Central memory CD8-positive, alpha-beta T cell (primary cell): ENCODE measurements at regions not wholly inside any gene's neighbourhood (a gene's known extent, or its start where the extent isn't known, plus 50 kb on each side); places are given as distances from the start of the nearest gene placed in this dataset.

Source experiments
- ATAC-seq: fragments of 150-1000 bp; cut with Tn5 transposase; replicated peaks from 2 replicates; pipeline ENCODE4 v1.10.0; 2022; ENCODE audit warnings: mild to moderate bottlenecking, moderate FRiP score, moderate number of reproducible peaks; ENCODE audit not compliant: poor library complexity, severe bottlenecking; ENCODE audit errors: extremely low read depth
- DNase-seq, 2 donors: peaks; one replicate each; pipeline ENCODE4 v3.0.0; 2021; ENCODE audit warnings: low spot score in 2 of 2
- H3K27ac Mint-ChIP-seq: one replicate; pipeline ENCODE4 v1.8.0; 2022; ENCODE audit warnings: low read depth, mild to moderate bottlenecking, moderate library complexity, mixed read lengths
- H3K27me3 Mint-ChIP-seq: one replicate; pipeline ENCODE4 v1.8.0; 2022; ENCODE audit warnings: mixed read lengths
- H3K36me3 Mint-ChIP-seq: one replicate; pipeline ENCODE4 v1.8.0; 2022; ENCODE audit warnings: mild to moderate bottlenecking, moderate library complexity, mixed read lengths; ENCODE audit not compliant: insufficient read depth
- H3K4me1 Mint-ChIP-seq: one replicate; pipeline ENCODE4 v1.8.0; 2022; ENCODE audit warnings: mixed read lengths
- H3K4me3 Mint-ChIP-seq: one replicate; pipeline ENCODE4 v1.8.0; 2022; ENCODE audit warnings: mild to moderate bottlenecking, moderate library complexity, mixed read lengths
- H3K9me3 Mint-ChIP-seq: one replicate; pipeline ENCODE4 v1.8.0; 2022; ENCODE audit warnings: mixed read lengths

DNA sequence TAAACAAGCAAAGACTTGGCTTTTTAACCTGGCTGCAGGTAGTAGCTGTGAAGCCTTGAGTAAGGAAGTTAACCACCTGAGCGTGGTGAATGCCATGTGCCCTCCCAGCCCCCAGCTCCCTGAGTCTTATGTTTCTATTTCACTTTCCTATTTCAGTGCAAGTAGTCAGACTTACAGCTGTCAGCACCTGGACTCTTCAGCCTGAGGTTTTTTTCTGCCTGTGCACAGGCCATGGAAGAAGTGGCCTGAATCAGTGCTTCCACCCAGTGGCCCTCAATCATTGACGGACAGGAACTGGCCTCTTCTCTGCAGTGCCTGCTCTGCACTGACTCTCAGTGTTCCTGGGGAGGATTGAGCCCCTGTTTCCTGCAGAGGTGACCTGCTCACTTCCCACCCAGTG lies 796.4 kb downstream of the MED13L start:
- ATAC-seq (no peak), DNase-seq (no peak)
- H3K4me3 Mint-ChIP-seq: no peak overlapping the region
- no peaks in the 10 kb centered on the region for H3K4me1 Mint-ChIP-seq
- H3K27ac Mint-ChIP-seq: no peak overlapping the region
- H3K9me3 Mint-ChIP-seq: peaks cover 12% of the 10 kb centered on the region
- H3K27me3 Mint-ChIP-seq: no peaks in the 10 kb centered on the region
- no peaks in the 10 kb centered on the region for H3K36me3 Mint-ChIP-seq

DNA sequence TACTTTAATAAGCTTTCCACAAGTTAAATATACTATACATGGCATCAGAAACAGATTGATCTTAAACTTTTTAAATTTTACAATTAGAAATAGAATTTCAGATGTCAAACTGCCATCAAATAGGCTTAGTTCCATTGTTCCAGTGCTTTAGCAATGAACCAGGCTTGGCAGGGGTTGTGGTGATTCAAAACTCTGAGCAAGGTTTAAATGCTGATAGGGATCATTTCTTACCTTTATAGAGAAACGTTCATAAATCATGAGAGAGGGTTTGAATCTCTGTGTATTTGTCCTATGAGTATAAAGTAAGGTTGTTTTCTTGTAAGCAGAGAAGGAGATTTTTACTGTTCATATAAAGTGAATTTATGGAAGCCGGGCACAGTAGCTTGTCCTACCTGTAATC lies 794.5 kb upstream of the TBX3 start:
- H3K27ac Mint-ChIP-seq: no peak overlapping the region
- no peak overlapping the region for H3K4me3 Mint-ChIP-seq
- no peaks in the 10 kb centered on the region for H3K4me1 Mint-ChIP-seq
- no peaks in the 10 kb centered on the region for H3K36me3 Mint-ChIP-seq
- H3K27me3 Mint-ChIP-seq: no peaks in the 10 kb centered on the region
- DNase-seq: no peak
- no peak for ATAC-seq
- peaks cover 6% of the 10 kb centered on the region for H3K9me3 Mint-ChIP-seq

DNA sequence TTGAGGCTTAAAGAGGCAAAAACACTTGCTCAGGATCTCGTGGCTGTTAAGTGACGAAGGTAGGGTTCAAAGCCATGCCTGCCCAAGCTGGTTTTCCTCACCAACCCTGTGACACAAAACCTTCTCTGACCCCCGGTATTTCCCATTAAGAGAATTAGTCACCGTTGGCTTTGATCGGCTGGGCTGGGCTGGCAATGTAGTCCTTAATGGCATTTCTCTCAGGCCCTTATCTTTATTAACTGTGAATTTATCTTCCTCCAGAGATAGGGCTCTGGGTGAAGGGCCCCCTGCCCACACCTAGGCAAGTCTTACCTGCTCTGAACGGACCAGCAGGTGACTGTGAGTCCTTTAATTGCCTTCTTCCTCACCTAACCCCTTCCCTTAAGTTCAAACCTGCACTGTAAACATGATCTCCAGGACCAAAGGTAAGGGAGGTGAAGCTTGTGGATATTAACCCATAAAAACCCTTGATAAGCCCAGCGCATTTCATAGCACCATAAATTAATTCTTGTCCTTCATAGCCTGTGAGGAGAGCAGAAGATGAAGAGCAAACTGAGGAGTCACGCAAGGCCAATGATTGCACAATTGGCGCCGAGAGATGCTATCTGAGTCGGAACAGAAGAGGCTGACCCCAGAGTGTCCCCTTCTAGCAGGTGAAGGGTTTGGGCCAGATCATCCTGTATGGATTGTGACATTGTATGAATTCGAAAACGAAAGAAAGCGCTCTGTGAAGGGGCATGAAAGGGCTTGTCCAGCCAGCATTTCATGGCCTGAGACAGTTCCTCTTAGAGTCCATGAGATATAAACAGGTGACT lies 790.8 kb upstream of the TBX3 start:
- ATAC-seq: no peak
- no peak for DNase-seq
- Mint-ChIP-seq H3K36me3 (no peaks in the 10 kb centered on the region), H3K4me1 (no peaks in the 10 kb centered on the region), H3K9me3 (peaks cover 13% of the 10 kb centered on the region), H3K27ac (no peak overlapping the region), H3K27me3 (no peaks in the 10 kb centered on the region), H3K4me3 (no peak overlapping the region)

DNA sequence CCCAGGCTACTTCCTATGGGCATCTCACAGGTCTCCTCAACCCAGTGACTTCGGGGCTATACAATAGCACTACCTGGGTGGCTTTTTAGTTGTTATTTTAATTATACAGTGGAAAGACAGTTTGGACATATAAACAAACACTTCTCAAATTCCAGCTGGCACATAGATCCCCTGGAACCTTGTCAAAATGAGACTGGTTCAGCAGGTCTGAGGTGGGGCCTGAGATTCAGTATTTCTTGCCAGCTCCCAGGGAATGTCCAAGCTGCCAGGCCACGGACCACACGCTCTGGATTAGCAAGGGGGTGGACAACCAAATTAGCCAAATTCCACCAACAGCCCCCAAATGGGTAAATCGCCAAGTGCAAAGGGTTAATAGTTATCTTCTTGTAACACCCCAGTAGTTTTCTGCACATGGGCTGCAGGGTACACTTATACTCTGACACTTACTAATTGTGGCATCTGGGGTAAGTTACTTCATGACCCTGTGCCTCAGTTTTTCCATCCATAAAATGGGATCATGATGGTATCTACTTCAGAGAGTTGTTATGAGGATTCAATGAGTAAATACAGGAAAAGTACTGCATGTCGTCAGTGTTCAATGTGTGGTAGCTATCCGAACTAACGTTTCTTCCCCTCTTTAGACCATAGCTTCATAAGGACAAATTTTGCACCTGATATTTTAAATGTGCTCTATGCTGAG lies 789.4 kb upstream of the TBX3 start:
- no peaks in the 10 kb centered on the region for H3K36me3 Mint-ChIP-seq
- H3K27ac Mint-ChIP-seq: no peak overlapping the region
- no peak overlapping the region for H3K4me3 Mint-ChIP-seq
- ATAC-seq (no peak), DNase-seq (no peak)
- H3K4me1 Mint-ChIP-seq: no peaks in the 10 kb centered on the region
- H3K9me3 Mint-ChIP-seq: peaks cover 13% of the 10 kb centered on the region
- H3K27me3 Mint-ChIP-seq: no peaks in the 10 kb centered on the region

DNA sequence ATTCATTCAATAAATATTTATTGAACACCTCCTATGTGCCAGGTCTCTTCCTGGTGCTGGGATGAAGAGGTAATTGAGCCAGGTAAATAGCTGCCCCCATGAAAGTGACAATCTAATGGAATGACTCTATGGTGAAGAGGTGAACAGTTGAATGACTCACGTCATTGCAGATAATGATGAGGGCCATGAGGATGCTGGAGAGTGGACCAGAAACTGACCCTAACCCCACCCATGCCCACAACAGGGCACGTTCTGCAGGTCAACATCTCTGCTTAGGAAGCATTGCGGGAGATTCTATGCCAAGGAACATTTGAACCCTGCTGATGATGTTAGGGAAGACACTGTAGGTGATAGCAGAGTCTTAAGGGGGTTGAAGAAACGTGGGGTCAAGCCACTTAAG lies 788.9 kb upstream of the TBX3 start:
- Mint-ChIP-seq H3K4me1 (no peaks in the 10 kb centered on the region), H3K9me3 (peaks cover 13% of the 10 kb centered on the region), H3K36me3 (no peaks in the 10 kb centered on the region), H3K27me3 (no peaks in the 10 kb centered on the region), H3K4me3 (no peak overlapping the region), H3K27ac (no peak overlapping the region)
- DNase-seq (no peak), ATAC-seq (no peak)

DNA sequence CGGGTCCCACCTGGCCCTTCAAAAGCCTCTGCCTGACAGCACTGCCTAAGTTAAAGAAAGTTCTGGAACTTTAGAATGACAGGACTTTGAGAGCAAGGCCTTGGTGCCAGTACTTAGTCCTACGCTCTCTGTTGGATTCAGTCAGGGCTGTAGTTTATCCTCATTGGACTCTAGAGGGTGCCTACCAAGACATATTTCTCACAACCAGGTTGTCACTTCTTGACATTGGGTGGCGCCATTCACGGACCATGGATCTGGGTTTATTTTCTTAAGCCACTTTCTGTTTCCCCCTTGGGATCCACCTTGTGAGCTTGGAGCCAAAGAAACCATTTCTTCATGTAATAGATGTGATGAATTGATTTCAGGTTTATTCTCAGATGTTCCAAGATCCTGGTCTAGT lies 787.0 kb upstream of the TBX3 start:
- ATAC-seq (no peak), DNase-seq (no peak)
- peaks cover 18% of the 10 kb centered on the region for H3K9me3 Mint-ChIP-seq
- H3K27ac Mint-ChIP-seq: no peak overlapping the region
- H3K4me1 Mint-ChIP-seq: no peaks in the 10 kb centered on the region
- no peaks in the 10 kb centered on the region for H3K27me3 Mint-ChIP-seq
- H3K36me3 Mint-ChIP-seq: no peaks in the 10 kb centered on the region
- no peak overlapping the region for H3K4me3 Mint-ChIP-seq

DNA sequence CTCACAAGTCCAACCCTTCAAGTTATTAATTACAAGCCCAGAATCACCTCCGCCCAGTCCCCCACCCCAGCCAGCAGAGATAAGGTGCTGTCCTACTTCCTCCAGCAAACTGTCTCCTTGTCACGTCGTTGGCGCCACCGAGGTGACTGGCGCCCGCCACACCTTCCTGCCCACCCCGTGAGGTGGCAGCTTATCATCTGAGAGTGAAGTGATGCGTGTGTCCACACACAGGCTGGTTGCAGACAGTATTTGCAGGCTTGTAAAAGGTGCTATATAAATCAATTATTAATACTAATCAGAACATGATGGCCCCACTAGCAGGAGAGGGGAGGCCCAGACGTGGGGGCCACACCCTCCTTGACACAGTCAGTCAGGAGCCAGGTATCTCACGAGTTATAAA lies 786.6 kb upstream of the TBX3 start:
- Mint-ChIP-seq H3K9me3 (peaks cover 18% of the 10 kb centered on the region), H3K36me3 (no peaks in the 10 kb centered on the region), H3K27me3 (no peaks in the 10 kb centered on the region), H3K4me1 (no peaks in the 10 kb centered on the region), H3K4me3 (no peak overlapping the region), H3K27ac (no peak overlapping the region)
- DNase-seq (no peak), ATAC-seq (no peak)

DNA sequence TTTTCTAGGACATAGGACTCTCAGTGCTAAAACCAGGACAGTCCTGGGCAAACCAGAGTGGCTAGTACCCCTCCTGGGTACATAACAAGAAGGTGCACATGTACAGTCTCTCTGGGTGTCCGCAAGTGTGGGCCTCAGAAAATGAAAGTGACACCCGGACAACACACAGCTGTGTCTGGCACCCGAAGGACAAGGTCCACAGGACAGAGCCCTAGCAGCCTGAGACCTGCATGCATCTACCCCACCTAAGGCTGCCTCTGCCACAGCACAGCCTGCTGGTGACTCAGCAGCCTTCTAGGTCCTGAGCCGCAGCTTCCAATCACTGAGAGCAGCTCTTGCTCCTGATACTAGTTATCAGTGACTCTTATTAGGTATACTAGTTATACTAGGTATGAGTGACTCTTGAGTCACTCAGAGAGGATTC lies 784.1 kb upstream of the TBX3 start:
- Mint-ChIP-seq H3K36me3 (no peaks in the 10 kb centered on the region), H3K27ac (no peak overlapping the region), H3K4me1 (no peaks in the 10 kb centered on the region), H3K4me3 (no peak overlapping the region), H3K9me3 (peaks cover 18% of the 10 kb centered on the region), H3K27me3 (no peaks in the 10 kb centered on the region)
- DNase-seq (no peak), ATAC-seq (no peak)

GRCh38 chr12:115467531-115467930 lies 783.6 kb upstream of the TBX3 start:
- Mint-ChIP-seq H3K4me1 (no peaks in the 10 kb centered on the region), H3K9me3 (peaks cover 18% of the 10 kb centered on the region), H3K36me3 (no peaks in the 10 kb centered on the region), H3K27ac (no peak overlapping the region), H3K27me3 (no peaks in the 10 kb centered on the region), H3K4me3 (no peak overlapping the region)
- DNase-seq (no peak), ATAC-seq (no peak)

DNA sequence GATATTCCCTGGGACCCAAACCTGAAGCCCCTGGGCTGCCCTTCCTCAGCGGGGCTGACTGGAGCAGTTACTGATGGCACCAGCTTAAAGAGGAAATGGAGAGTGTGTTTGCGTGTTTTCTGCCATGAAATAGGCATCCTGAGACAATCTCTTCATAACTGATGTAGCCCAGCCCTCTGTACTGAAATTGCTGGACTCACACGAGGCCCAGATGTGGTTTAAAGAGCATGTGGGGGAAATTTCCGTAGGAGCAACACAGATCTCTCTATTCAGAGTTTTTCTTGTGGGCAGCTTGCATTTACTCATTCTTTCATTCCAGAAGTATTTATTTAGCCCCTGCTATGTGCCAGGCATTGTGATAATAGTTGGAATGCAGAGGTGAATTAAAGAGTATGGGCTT lies 782.1 kb upstream of the TBX3 start:
- Mint-ChIP-seq H3K27ac (no peak overlapping the region), H3K27me3 (no peaks in the 10 kb centered on the region), H3K4me1 (no peaks in the 10 kb centered on the region), H3K36me3 (no peaks in the 10 kb centered on the region), H3K4me3 (no peak overlapping the region), H3K9me3 (peaks cover 12% of the 10 kb centered on the region)
- no peak for ATAC-seq
- DNase-seq: no peak

- Mint-ChIP-seq H3K4me1 (no peaks in the 10 kb centered on the region), H3K9me3 (peaks cover 5% of the 10 kb centered on the region), H3K27me3 (no peaks in the 10 kb centered on the region), H3K27ac (no peak overlapping the region), H3K36me3 (no peaks in the 10 kb centered on the region), H3K4me3 (no peak overlapping the region)
- ATAC-seq (no peak), DNase-seq (no peak)
Observed at GRCh38 chr12:115464661-115465060, 780.7 kb upstream of the TBX3 start.

- H3K27me3 Mint-ChIP-seq: no peaks in the 10 kb centered on the region
- ATAC-seq (no peak), DNase-seq (no peak)
- H3K9me3 Mint-ChIP-seq: peaks cover 5% of the 10 kb centered on the region
- H3K36me3 Mint-ChIP-seq: no peaks in the 10 kb centered on the region
- no peak overlapping the region for H3K27ac Mint-ChIP-seq
- H3K4me3 Mint-ChIP-seq: no peak overlapping the region
- no peaks in the 10 kb centered on the region for H3K4me1 Mint-ChIP-seq
Observed at GRCh38 chr12:115464111-115464581, 780.2 kb upstream of the TBX3 start.

DNA sequence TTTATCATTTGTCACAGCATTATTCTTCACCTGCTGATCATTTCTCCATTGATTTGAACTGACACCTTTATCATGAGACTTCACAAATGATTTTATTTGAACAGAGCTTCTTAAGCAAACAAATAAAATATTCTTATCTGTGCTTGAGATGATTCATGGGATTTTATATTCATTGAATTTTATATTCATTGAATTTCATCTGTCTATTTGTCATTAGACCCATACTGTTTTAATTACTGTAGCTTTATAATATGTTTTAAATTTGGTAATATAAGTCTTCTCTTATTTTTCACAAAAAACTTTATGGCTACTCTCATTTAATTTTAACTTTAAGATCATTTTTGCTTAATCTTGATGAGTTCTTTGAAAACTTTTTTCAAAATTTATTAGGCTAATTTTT lies 777.4 kb upstream of the TBX3 start:
- ATAC-seq (no peak), DNase-seq (no peak)
- H3K4me3 Mint-ChIP-seq: no peak overlapping the region
- no peaks in the 10 kb centered on the region for H3K36me3 Mint-ChIP-seq
- H3K9me3 Mint-ChIP-seq: peaks cover 12% of the 10 kb centered on the region
- no peaks in the 10 kb centered on the region for H3K27me3 Mint-ChIP-seq
- H3K27ac Mint-ChIP-seq: no peak overlapping the region
- H3K4me1 Mint-ChIP-seq: no peaks in the 10 kb centered on the region
